ENCODE measurements at regions not wholly inside any gene's neighbourhood (a gene's known extent, or its start where the extent isn't known, plus 50 kb on each side); places are given as distances from the start of the nearest gene placed in this dataset.

- no peaks in the 10 kb centered on the region for H3K36me3 Mint-ChIP-seq
- peaks cover 7% of the 10 kb centered on the region for H3K27me3 Mint-ChIP-seq
- H3K4me1 Mint-ChIP-seq (ENCODE audit: low read depth): no peaks in the 10 kb centered on the region
- no peak overlapping the region for H3K4me3 Mint-ChIP-seq
- no peak overlapping the region for H3K27ac Mint-ChIP-seq
- no peaks in the 10 kb centered on the region for H3K9me3 Mint-ChIP-seq (ENCODE audit: low read depth)
Measured at GRCh38 chr2:226399006-226399405, 400.6 kb downstream of the IRS1 start.

- Mint-ChIP-seq H3K9me3 (ENCODE audit: low read depth) (no peaks in the 10 kb centered on the region), H3K4me3 (no peak overlapping the region), H3K36me3 (no peaks in the 10 kb centered on the region), H3K27ac (no peak overlapping the region), H3K4me1 (ENCODE audit: low read depth) (no peaks in the 10 kb centered on the region), H3K27me3 (peaks cover 7% of the 10 kb centered on the region)
Measured at GRCh38 chr2:226398580-226398979, 401.0 kb downstream of the IRS1 start.

GRCh38 chr2:226396541-226396940 is 403.1 kb downstream of the IRS1 start:
- no peaks in the 10 kb centered on the region for H3K9me3 Mint-ChIP-seq (ENCODE audit: low read depth)
- H3K4me1 Mint-ChIP-seq (ENCODE audit: low read depth): no peaks in the 10 kb centered on the region
- no peak overlapping the region for H3K27ac Mint-ChIP-seq
- peaks cover 5% of the 10 kb centered on the region for H3K27me3 Mint-ChIP-seq
- no peak overlapping the region for H3K4me3 Mint-ChIP-seq
- H3K36me3 Mint-ChIP-seq: no peaks in the 10 kb centered on the region

- Mint-ChIP-seq H3K27ac (no peak overlapping the region), H3K4me3 (no peak overlapping the region), H3K4me1 (ENCODE audit: low read depth) (no peaks in the 10 kb centered on the region), H3K27me3 (peaks cover 3% of the 10 kb centered on the region), H3K36me3 (no peaks in the 10 kb centered on the region), H3K9me3 (ENCODE audit: low read depth) (no peaks in the 10 kb centered on the region)
Measured at GRCh38 chr2:226387499-226387942, 412.1 kb downstream of the IRS1 start.

GRCh38 chr2:226383461-226383860 is 416.2 kb downstream of the IRS1 start:
- no peaks in the 10 kb centered on the region for H3K9me3 Mint-ChIP-seq (ENCODE audit: low read depth)
- peaks cover 7% of the 10 kb centered on the region for H3K27me3 Mint-ChIP-seq
- no peak overlapping the region for H3K27ac Mint-ChIP-seq
- no peak overlapping the region for H3K4me3 Mint-ChIP-seq
- H3K4me1 Mint-ChIP-seq (ENCODE audit: low read depth): no peaks in the 10 kb centered on the region
- no peaks in the 10 kb centered on the region for H3K36me3 Mint-ChIP-seq

- no peak overlapping the region for H3K27ac Mint-ChIP-seq
- no peaks in the 10 kb centered on the region for H3K36me3 Mint-ChIP-seq
- H3K9me3 Mint-ChIP-seq (ENCODE audit: low read depth): no peaks in the 10 kb centered on the region
- H3K4me1 Mint-ChIP-seq (ENCODE audit: low read depth): no peaks in the 10 kb centered on the region
- H3K27me3 Mint-ChIP-seq: peaks cover 11% of the 10 kb centered on the region
- H3K4me3 Mint-ChIP-seq: no peak overlapping the region
Measured at GRCh38 chr2:226380679-226381078, 418.9 kb downstream of the IRS1 start.

- Mint-ChIP-seq H3K4me3 (no peak overlapping the region), H3K36me3 (no peaks in the 10 kb centered on the region), H3K4me1 (ENCODE audit: low read depth) (no peaks in the 10 kb centered on the region), H3K27me3 (peaks cover 11% of the 10 kb centered on the region), H3K27ac (no peak overlapping the region), H3K9me3 (ENCODE audit: low read depth) (no peaks in the 10 kb centered on the region)
Measured at GRCh38 chr2:226378753-226379705, 420.6 kb downstream of the IRS1 start.

GRCh38 chr2:226376516-226377180 is 423.0 kb downstream of the IRS1 start:
- H3K36me3 Mint-ChIP-seq: no peaks in the 10 kb centered on the region
- H3K27me3 Mint-ChIP-seq: peaks cover 14% of the 10 kb centered on the region
- H3K27ac Mint-ChIP-seq: no peak overlapping the region
- H3K4me3 Mint-ChIP-seq: no peak overlapping the region
- no peaks in the 10 kb centered on the region for H3K4me1 Mint-ChIP-seq (ENCODE audit: low read depth)
- H3K9me3 Mint-ChIP-seq (ENCODE audit: low read depth): no peaks in the 10 kb centered on the region

- H3K27me3 Mint-ChIP-seq: peaks cover 16% of the 10 kb centered on the region
- H3K4me1 Mint-ChIP-seq (ENCODE audit: low read depth): no peaks in the 10 kb centered on the region
- no peaks in the 10 kb centered on the region for H3K9me3 Mint-ChIP-seq (ENCODE audit: low read depth)
- no peak overlapping the region for H3K27ac Mint-ChIP-seq
- H3K36me3 Mint-ChIP-seq: no peaks in the 10 kb centered on the region
- no peak overlapping the region for H3K4me3 Mint-ChIP-seq
Measured at GRCh38 chr2:226366920-226367319, 432.7 kb downstream of the IRS1 start.

- H3K27ac Mint-ChIP-seq: no peak overlapping the region
- H3K9me3 Mint-ChIP-seq (ENCODE audit: low read depth): no peaks in the 10 kb centered on the region
- no peak overlapping the region for H3K4me3 Mint-ChIP-seq
- H3K4me1 Mint-ChIP-seq (ENCODE audit: low read depth): no peaks in the 10 kb centered on the region
- H3K27me3 Mint-ChIP-seq: peaks cover 19% of the 10 kb centered on the region
- H3K36me3 Mint-ChIP-seq: no peaks in the 10 kb centered on the region
Measured at GRCh38 chr2:226364217-226364616, 435.4 kb downstream of the IRS1 start.

GRCh38 chr2:226362980-226363379 is 436.6 kb downstream of the IRS1 start:
- Mint-ChIP-seq H3K27ac (no peak overlapping the region), H3K4me3 (no peak overlapping the region)

GRCh38 chr2:226360658-226361057 is 439.0 kb downstream of the IRS1 start:
- Mint-ChIP-seq H3K4me3 (no peak overlapping the region), H3K27ac (no peak overlapping the region), H3K9me3 (ENCODE audit: low read depth) (no peaks in the 10 kb centered on the region), H3K27me3 (peaks cover 18% of the 10 kb centered on the region), H3K4me1 (ENCODE audit: low read depth) (no peaks in the 10 kb centered on the region), H3K36me3 (no peaks in the 10 kb centered on the region)

More at GRCh38 chr2:226362980-226363379, 436.6 kb downstream of the IRS1 start:
- Mint-ChIP-seq H3K4me1 (ENCODE audit: low read depth) (no peaks in the 10 kb centered on the region), H3K9me3 (ENCODE audit: low read depth) (no peaks in the 10 kb centered on the region), H3K36me3 (no peaks in the 10 kb centered on the region), H3K27me3 (peaks cover 22% of the 10 kb centered on the region)

- Mint-ChIP-seq H3K4me3 (no peak overlapping the region), H3K9me3 (ENCODE audit: low read depth) (no peaks in the 10 kb centered on the region), H3K36me3 (no peaks in the 10 kb centered on the region), H3K4me1 (ENCODE audit: low read depth) (no peaks in the 10 kb centered on the region), H3K27ac (no peak overlapping the region), H3K27me3 (peaks cover 19% of the 10 kb centered on the region)
Measured at GRCh38 chr2:226358688-226359087, 440.9 kb downstream of the IRS1 start.

- no peaks in the 10 kb centered on the region for H3K36me3 Mint-ChIP-seq
Measured at GRCh38 chr2:226357816-226358215, 441.8 kb downstream of the IRS1 start.

GRCh38 chr2:226355600-226355999 is 444.0 kb downstream of the IRS1 start:
- peaks cover 9% of the 10 kb centered on the region for H3K27me3 Mint-ChIP-seq
- no peaks in the 10 kb centered on the region for H3K9me3 Mint-ChIP-seq (ENCODE audit: low read depth)
- no peak overlapping the region for H3K4me3 Mint-ChIP-seq
- H3K36me3 Mint-ChIP-seq: no peaks in the 10 kb centered on the region
- H3K4me1 Mint-ChIP-seq (ENCODE audit: low read depth): no peaks in the 10 kb centered on the region
- H3K27ac Mint-ChIP-seq: no peak overlapping the region

More at GRCh38 chr2:226357816-226358215, 441.8 kb downstream of the IRS1 start:
- no peaks in the 10 kb centered on the region for H3K9me3 Mint-ChIP-seq (ENCODE audit: low read depth)
- no peak overlapping the region for H3K27ac Mint-ChIP-seq
- peaks cover 17% of the 10 kb centered on the region for H3K27me3 Mint-ChIP-seq
- no peak overlapping the region for H3K4me3 Mint-ChIP-seq
- H3K4me1 Mint-ChIP-seq (ENCODE audit: low read depth): no peaks in the 10 kb centered on the region

All from activated naive CD8-positive, alpha-beta T cell (primary cell).